ENCODE measurements at regions not wholly inside any gene's neighbourhood (a gene's known extent, or its start where the extent isn't known, plus 50 kb on each side); places are given as distances from the start of the nearest gene placed in this dataset.

- TF ChIP-seq REST (IDR thresholded peaks at IDR 0.05; ENCODE audit: borderline replicate concordance) (no peak), CTCF (IDR thresholded peaks at IDR 0.05; ENCODE audit: poor library complexity, severe bottlenecking) (no peak), EZH2 (IDR thresholded peaks at IDR 0.05; ENCODE audit: borderline replicate concordance, insufficient read depth, low read length, poor library complexity, severe bottlenecking) (no peak)
Observed at GRCh38 chr1:221118938-221119320, 239.7 kb downstream of the HLX start.
